Thoracic aorta (tissue), 2 donors: ENCODE measurements at regions not wholly inside any gene's neighbourhood (a gene's known extent, or its start where the extent isn't known, plus 50 kb on each side); places are given as distances from the start of the nearest gene placed in this dataset.
A peak's percentile ranks its signal among the peaks of the same experiment; 100 is the strongest.

ENCODE experiments used
- ATAC-seq: fragments of 150-250 bp; one replicate; pipeline ENCODE4 v1.8.0; 2017; ENCODE audit warnings: low read depth; ENCODE audit not compliant: insufficient number of reproducible peaks, low FRiP score
- DNase-seq: peaks from one replicate; pipeline ENCODE4 v3.0.0-alpha.2; 2020; ENCODE audit warnings: low spot score
- H3K27ac ChIP-seq, 2 donors: fragments of 200-600 bp; sonication (generic); 1 replicate in 1 of 2; 2 replicates in 1 of 2; pipeline ENCODE4 v1.5.1; 2016; ENCODE audit warnings: mild to moderate bottlenecking in 2 of 2, moderate library complexity in 2 of 2
- H3K27me3 ChIP-seq: fragments of 200-600 bp; sonication (generic); replicated peaks from 2 replicates; pipeline ENCODE4 v1.6.0; 2016; ENCODE audit warnings: mild to moderate bottlenecking; ENCODE audit not compliant: insufficient read depth
- H3K36me3 ChIP-seq: fragments of 200-600 bp; sonication (generic); one replicate; pipeline ENCODE4 v1.5.1; 2016
- H3K4me1 ChIP-seq, 2 donors: fragments of 200-600 bp; sonication (generic); 1 replicate in 1 of 2; 2 replicates in 1 of 2; pipeline versions ENCODE4 v1.5.1 to v1.6.0; 2016; ENCODE audit warnings: low read depth in 2 of 2, mild to moderate bottlenecking in 1 of 2; ENCODE audit not compliant: control insufficient read depth in 1 of 2
- H3K4me3 ChIP-seq: fragments of 200-600 bp; sonication (generic); 2 replicates; pipeline ENCODE4 v1.5.1; 2016; ENCODE audit warnings: mild to moderate bottlenecking
- H3K9me3 ChIP-seq: fragments of 200-600 bp; sonication (generic); 2 replicates; pipeline ENCODE4 v1.5.1; 2016
- TF ChIP-seq, protein P1 (sequence below): fragments of 200-600 bp; sonication (generic); IDR thresholded peaks from one replicate; pipeline ENCODE4 v1.5.1; 2019; ENCODE audit warnings: antibody characterized with exemption

DNA sequence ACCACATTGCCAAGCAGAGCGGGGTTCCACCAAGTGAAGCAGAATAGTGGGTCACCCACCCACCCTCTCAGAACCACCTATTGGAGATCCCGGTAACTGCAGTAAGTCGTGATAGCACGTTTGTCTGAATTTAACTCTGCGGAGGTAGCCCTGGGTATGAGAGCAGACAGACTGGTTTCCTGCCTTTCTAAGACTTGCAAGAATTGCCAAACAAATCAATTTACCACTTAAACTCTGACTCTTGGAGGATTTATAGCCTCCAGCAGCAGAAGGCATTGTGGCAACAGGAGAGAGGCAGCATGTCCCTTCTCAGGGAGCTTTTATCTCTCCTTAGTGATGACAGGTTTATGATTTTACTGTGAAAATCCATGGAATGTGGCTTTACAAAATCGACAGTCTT, 287.9 kb upstream of the FMN2 start:
- Histone ChIP-seq H3K4me3 (no peak overlapping the region), H3K27ac (no peak overlapping the region), H3K4me1 (peaks cover 0 to 10% of the 10 kb centered on the region in 2 donors), H3K9me3 (no peaks in the 10 kb centered on the region), H3K36me3 (no peaks in the 10 kb centered on the region), H3K27me3 (no peaks in the 10 kb centered on the region)
- ATAC-seq (no peak), DNase-seq (no peak)
- TF ChIP-seq, protein P1, sequence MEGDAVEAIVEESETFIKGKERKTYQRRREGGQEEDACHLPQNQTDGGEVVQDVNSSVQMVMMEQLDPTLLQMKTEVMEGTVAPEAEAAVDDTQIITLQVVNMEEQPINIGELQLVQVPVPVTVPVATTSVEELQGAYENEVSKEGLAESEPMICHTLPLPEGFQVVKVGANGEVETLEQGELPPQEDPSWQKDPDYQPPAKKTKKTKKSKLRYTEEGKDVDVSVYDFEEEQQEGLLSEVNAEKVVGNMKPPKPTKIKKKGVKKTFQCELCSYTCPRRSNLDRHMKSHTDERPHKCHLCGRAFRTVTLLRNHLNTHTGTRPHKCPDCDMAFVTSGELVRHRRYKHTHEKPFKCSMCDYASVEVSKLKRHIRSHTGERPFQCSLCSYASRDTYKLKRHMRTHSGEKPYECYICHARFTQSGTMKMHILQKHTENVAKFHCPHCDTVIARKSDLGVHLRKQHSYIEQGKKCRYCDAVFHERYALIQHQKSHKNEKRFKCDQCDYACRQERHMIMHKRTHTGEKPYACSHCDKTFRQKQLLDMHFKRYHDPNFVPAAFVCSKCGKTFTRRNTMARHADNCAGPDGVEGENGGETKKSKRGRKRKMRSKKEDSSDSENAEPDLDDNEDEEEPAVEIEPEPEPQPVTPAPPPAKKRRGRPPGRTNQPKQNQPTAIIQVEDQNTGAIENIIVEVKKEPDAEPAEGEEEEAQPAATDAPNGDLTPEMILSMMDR = no peak

DNA sequence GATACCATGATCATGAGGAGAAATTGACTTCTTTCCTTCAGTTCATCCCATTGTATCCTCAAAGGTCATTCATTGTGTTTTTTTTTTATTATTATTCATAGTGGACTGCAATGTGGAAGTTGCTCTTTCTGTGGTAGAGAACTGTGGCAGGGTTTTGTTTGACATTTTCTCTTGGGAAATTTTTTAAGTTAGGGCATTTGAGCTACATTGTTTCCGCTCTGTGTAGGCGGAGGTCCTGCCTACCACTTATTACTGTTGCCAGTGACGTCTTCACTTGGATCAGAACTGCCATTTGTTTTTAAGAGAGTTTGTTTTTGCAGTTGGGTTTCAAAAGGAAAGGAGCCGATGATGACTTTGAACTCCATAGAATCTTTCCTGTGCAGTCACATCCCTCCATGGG, 287.4 kb upstream of the FMN2 start:
- Histone ChIP-seq H3K9me3 (no peaks in the 10 kb centered on the region), H3K4me1 (peaks cover 0 to 10% of the 10 kb centered on the region in 2 donors), H3K36me3 (no peaks in the 10 kb centered on the region), H3K4me3 (no peak overlapping the region), H3K27me3 (no peaks in the 10 kb centered on the region), H3K27ac (no peak overlapping the region)
- TF ChIP-seq, protein P1 = no peak
- ATAC-seq (no peak), DNase-seq (no peak)

DNA sequence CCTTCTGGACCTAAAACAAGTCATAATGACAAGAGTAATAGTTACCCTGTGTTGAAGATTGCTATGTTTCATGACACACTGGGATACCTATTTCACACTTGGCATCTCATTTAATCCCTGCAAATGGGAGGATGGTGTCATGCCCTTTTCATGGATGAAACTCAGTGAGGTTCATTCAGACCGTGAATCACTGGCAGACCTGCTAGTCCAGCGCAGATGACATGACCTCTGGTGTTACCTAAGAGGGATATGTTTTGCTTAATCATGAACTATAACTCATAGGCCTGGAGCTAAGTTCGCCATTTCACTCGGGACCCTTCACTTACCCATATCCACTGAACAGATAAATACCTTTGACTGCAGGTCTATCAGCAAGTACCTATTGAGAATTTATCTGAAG, 286.6 kb upstream of the FMN2 start:
- ATAC-seq = no peak
- DNase-seq = no peak
- Histone ChIP-seq H3K27me3 (no peaks in the 10 kb centered on the region), H3K9me3 (no peaks in the 10 kb centered on the region), H3K4me1 (peaks cover 0 to 10% of the 10 kb centered on the region in 2 donors), H3K27ac (no peak overlapping the region), H3K4me3 (no peak overlapping the region), H3K36me3 (no peaks in the 10 kb centered on the region)
- TF ChIP-seq, protein P1 = no peak

DNA sequence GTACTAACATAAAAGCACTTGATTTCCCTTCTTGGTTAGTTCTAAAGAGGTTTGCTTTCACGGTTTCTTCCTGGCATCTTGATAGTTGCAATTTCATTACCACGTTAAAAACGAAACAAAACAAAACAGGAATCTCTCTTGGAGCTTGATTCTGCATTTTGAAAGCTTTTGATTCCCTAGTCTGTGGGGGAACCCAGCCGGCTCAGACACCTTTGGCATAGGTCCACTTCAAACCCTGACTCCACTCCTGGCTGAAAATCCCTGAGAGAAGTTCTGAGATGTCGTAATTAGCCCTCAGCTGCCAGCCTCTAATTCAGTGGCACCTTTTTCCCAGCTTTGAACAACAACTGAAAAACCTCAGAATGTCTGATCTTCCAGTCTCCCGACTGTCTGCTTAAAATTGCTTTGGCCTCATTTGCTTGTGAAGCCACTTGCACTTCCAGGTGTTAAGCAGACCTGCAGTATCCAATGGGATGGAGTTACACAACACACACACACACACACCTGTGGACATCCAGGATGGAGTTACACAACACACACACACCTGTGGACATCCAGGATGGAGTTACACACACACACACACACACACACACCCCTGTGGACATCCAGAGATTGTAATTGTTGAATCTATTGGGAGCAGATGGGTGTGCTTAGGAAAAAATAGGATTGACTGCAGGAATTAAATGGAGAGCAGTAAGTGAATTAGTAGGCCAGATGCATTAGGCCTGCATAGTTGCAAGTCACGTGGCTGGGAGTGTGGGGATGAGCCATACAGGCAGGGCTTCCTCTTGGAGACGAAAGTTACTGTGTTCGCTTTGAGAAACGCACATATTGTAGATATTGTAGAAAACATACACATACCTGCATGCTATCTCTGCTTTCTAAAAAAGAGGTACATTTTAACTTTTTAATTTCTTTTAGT, 285.6 kb upstream of the FMN2 start:
- H3K27ac ChIP-seq = peak overlapping the region in 1 of 2 donors; percentile 20
- DNase-seq (no peak), ATAC-seq (no peak)

DNA sequence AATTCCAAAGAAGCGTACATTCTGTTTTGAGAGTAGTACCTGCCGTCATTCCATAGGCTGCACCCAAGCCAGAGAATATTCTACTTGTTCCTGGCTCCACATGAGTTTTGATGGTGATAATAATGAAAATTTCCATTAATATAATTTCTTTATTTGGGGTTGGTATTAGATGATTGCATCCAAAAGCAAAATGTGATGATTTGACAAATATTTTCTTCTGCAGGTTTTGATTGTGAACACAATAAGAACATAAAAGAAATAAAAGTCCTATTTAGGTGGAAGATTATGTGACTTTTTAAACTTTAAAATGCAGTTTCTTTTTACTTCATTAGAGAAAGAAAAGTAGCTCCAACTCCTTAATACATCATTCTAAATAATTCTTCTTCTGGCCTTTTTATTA, 284.8 kb upstream of the FMN2 start:
- no peaks in the 10 kb centered on the region for H3K9me3 ChIP-seq
- H3K4me3 ChIP-seq = no peak overlapping the region
- H3K27me3 ChIP-seq = no peaks in the 10 kb centered on the region
- no peaks in the 10 kb centered on the region for H3K36me3 ChIP-seq
- no peak for DNase-seq
- no peak overlapping the region for H3K27ac ChIP-seq
- no peak for ATAC-seq
- H3K4me1 ChIP-seq = peaks cover 0 to 10% of the 10 kb centered on the region in 2 donors
- TF ChIP-seq, protein P1 = no peak

More for the DNA sequence above, 285.6 kb upstream of the FMN2 start:
- peak overlapping the region; percentile 53 for H3K4me3 ChIP-seq
- H3K9me3 ChIP-seq = no peaks in the 10 kb centered on the region
- H3K36me3 ChIP-seq = no peaks in the 10 kb centered on the region
- H3K27me3 ChIP-seq = no peaks in the 10 kb centered on the region
- H3K4me1 ChIP-seq = peaks cover 0 to 10% of the 10 kb centered on the region in 2 donors
- TF ChIP-seq, protein P1 = no peak
